Epithelial cell of esophagus (primary cell): ENCODE measurements at regions not wholly inside any gene's neighbourhood (a gene's known extent, or its start where the extent isn't known, plus 50 kb on each side); places are given as distances from the start of the nearest gene placed in this dataset.

ENCODE experiments used
- DNase-seq: peaks from one replicate; pipeline ENCODE4 v3.0.0; 2010; ENCODE audit warnings: low read depth
- H3K4me3 ChIP-seq: 2 replicates; pipeline ENCODE4 v1.5.1; 2011; ENCODE audit warnings: mild to moderate bottlenecking, low read length, control low read depth
- CTCF ChIP-seq: IDR thresholded peaks from 2 replicates; pipeline ENCODE4 v1.5.1; 2011; ENCODE audit warnings: low read depth, mild to moderate bottlenecking, low read length, control low read depth, inconsistent platforms; ENCODE audit not compliant: insufficient read depth; ENCODE audit errors: missing control alignments

GRCh38 chr4:180391613-180392012, 1851.6 kb upstream of the TENM3 start:
- no peak overlapping the region for H3K4me3 ChIP-seq
- DNase-seq = no peak
- TF ChIP-seq CTCF = no peak

GRCh38 chr4:180394312-180394711, 1848.9 kb upstream of the TENM3 start:
- H3K4me3 ChIP-seq = no peak overlapping the region
- TF ChIP-seq CTCF = no peak
- DNase-seq = no peak

GRCh38 chr4:180394730-180395129, 1848.5 kb upstream of the TENM3 start:
- no peak for TF ChIP-seq CTCF
- H3K4me3 ChIP-seq = no peak overlapping the region
- no peak for DNase-seq

- no peak for DNase-seq
- TF ChIP-seq CTCF = no peak
- no peak overlapping the region for H3K4me3 ChIP-seq
These were observed 1844.6 kb upstream of the TENM3 start for GRCh38 chr4:180398564-180398963.

- DNase-seq = peak; percentile 84
- no peak for TF ChIP-seq CTCF
These were observed 1835.8 kb upstream of the TENM3 start for GRCh38 chr4:180407275-180407885.

GRCh38 chr4:180418819-180419531, 1824.2 kb upstream of the TENM3 start:
- H3K4me3 ChIP-seq = no peak overlapping the region
- no peak for TF ChIP-seq CTCF
- DNase-seq = no peak

More at GRCh38 chr4:180407275-180407885, 1835.8 kb upstream of the TENM3 start:
- H3K4me3 ChIP-seq = no peak overlapping the region
